ENCODE measurements at regions not wholly inside any gene's neighbourhood (a gene's known extent, or its start where the extent isn't known, plus 50 kb on each side); places are given as distances from the start of the nearest gene placed in this dataset.
A peak's percentile ranks its signal among the peaks of the same experiment; 100 is the strongest.

- DNase-seq: peak; percentile 56
- TF ChIP-seq CTCF (IDR thresholded peaks at IDR 0.05 in 8 of 11, conservative IDR thresholded peaks at IDR 0.05 in 3 of 11) (no peak), POLR2A (IDR thresholded peaks at IDR 0.05) (no peak), POLR2AphosphoS5 (IDR thresholded peaks at IDR 0.05) (no peak)
- H3K27ac ChIP-seq: no peak overlapping the region
- no peaks in the 10 kb centered on the region for H3K27me3 ChIP-seq (replicated peaks in 1 of 7)
- intact Hi-C loops (cut with DNase I; ENCODE audit: low total_unique reads): no loop called here
- 95 to 98% (median 96%) methylated on average over 19 of the region's 19 CpGs for WGBS, 5 donors
- H3K9me3 ChIP-seq: no peaks in the 10 kb centered on the region
- no peaks in the 10 kb centered on the region for H3K4me1 ChIP-seq
- no peaks in the 10 kb centered on the region for H3K36me3 ChIP-seq
- no peak overlapping the region for H3K4me3 ChIP-seq
Observed at GRCh38 chr5:93145019-93145418, 436.0 kb downstream of the NR2F1-AS1 start.

GRCh38 chr5:93141969-93142368, 439.1 kb downstream of the NR2F1-AS1 start:
- H3K27me3 ChIP-seq (replicated peaks in 1 of 7): no peaks in the 10 kb centered on the region
- no peak for DNase-seq
- H3K27ac ChIP-seq: no peak overlapping the region
- no peaks in the 10 kb centered on the region for H3K4me1 ChIP-seq
- no peaks in the 10 kb centered on the region for H3K36me3 ChIP-seq
- no peak for TF ChIP-seq POLR2A (IDR thresholded peaks at IDR 0.05)
- TF ChIP-seq CTCF (IDR thresholded peaks at IDR 0.05 in 8 of 11, conservative IDR thresholded peaks at IDR 0.05 in 3 of 11): no peak
- no peak for TF ChIP-seq POLR2AphosphoS5 (IDR thresholded peaks at IDR 0.05)
- peaks cover 0 to 4% (median 0%) of the 10 kb centered on the region in 8 donors for H3K9me3 ChIP-seq
- H3K4me3 ChIP-seq: no peak overlapping the region
- 37 to 54% (median 44%) methylated on average over 2 of the region's 2 CpGs for WGBS, 5 donors
- intact Hi-C loops (cut with DNase I; ENCODE audit: low total_unique reads): no loop called here

- 53 to 63% (median 59%) methylated on average over 5 of the region's 5 CpGs for WGBS, 5 donors
Observed at GRCh38 chr5:93130624-93131490, 450.2 kb downstream of the NR2F1-AS1 start.

GRCh38 chr5:93126634-93127033, 454.4 kb downstream of the NR2F1-AS1 start:
- Histone ChIP-seq H3K4me1 (no peaks in the 10 kb centered on the region), H3K4me3 (no peak overlapping the region), H3K9me3 (no peaks in the 10 kb centered on the region), H3K27me3 (replicated peaks in 1 of 7) (no peaks in the 10 kb centered on the region), H3K36me3 (no peaks in the 10 kb centered on the region), H3K27ac (no peak overlapping the region)
- WGBS, 5 donors: 83 to 100% (median 95%) methylated on average over 1 of the region's 1 CpG
- no peak for DNase-seq
- no peak for TF ChIP-seq POLR2A (IDR thresholded peaks at IDR 0.05)
- intact Hi-C loops (cut with DNase I; ENCODE audit: low total_unique reads): no loop called here

More at GRCh38 chr5:93130624-93131490, 450.2 kb downstream of the NR2F1-AS1 start:
- intact Hi-C loops (cut with DNase I; ENCODE audit: low total_unique reads): no loop called here
- Histone ChIP-seq H3K27me3 (replicated peaks in 1 of 7) (no peaks in the 10 kb centered on the region), H3K4me1 (no peaks in the 10 kb centered on the region), H3K27ac (no peak overlapping the region), H3K9me3 (no peaks in the 10 kb centered on the region), H3K4me3 (no peak overlapping the region), H3K36me3 (no peaks in the 10 kb centered on the region)
- TF ChIP-seq POLR2A (IDR thresholded peaks at IDR 0.05): no peak
- no peak for DNase-seq

- Histone ChIP-seq H3K27ac (no peak overlapping the region), H3K4me1 (no peaks in the 10 kb centered on the region), H3K4me3 (no peak overlapping the region), H3K9me3 (no peaks in the 10 kb centered on the region), H3K36me3 (no peaks in the 10 kb centered on the region), H3K27me3 (replicated peaks in 1 of 7) (no peaks in the 10 kb centered on the region)
- no peak for TF ChIP-seq POLR2A (IDR thresholded peaks at IDR 0.05)
- no peak for TF ChIP-seq CTCF (IDR thresholded peaks at IDR 0.05 in 8 of 11, conservative IDR thresholded peaks at IDR 0.05 in 3 of 11)
- no peak for TF ChIP-seq POLR2AphosphoS5 (IDR thresholded peaks at IDR 0.05)
- no peak for DNase-seq
- intact Hi-C loops (cut with DNase I; ENCODE audit: low total_unique reads): no loop called here
Observed at GRCh38 chr5:93123127-93123526, 457.9 kb downstream of the NR2F1-AS1 start.

All from spleen (tissue), 11 donors.